ENCODE measurements at regions not wholly inside any gene's neighbourhood (a gene's known extent, or its start where the extent isn't known, plus 50 kb on each side); places are given as distances from the start of the nearest gene placed in this dataset.

GRCh38 chr9:29241320-29241719 lies 1668.0 kb upstream of the C9orf72 start:
- H3K36me3 ChIP-seq (ENCODE audit: control insufficient read depth in 1 of 2, insufficient read depth in 2 of 2, low read length in 2 of 2) = no peaks in the 10 kb centered on the region
- BruUV-seq (replicated peaks) = no TSS peak
- ChIA-PET RAD21 (ENCODE audit: low non-redundant PET in 1 of 2, low total read pairs in 2 of 2, uncharacterized antibody in 2 of 2, unreplicated experiment in 2 of 2) (no interaction called here), POLR2A (no interaction called here), CTCF (no interaction called here)
- no peaks in the 10 kb centered on the region for H3K27me3 ChIP-seq (ENCODE audit: insufficient read depth, low read length)
- intact Hi-C loops (cut with micrococcal nuclease) = no loop called here
- H3K79me2 ChIP-seq (ENCODE audit: insufficient read depth, low read length) = no peaks in the 10 kb centered on the region
- no peak for TF ChIP-seq SRF (IDR thresholded peaks at IDR 0.05; ENCODE audit: low read depth)
- no peak for TF ChIP-seq RAD21 (IDR thresholded peaks at IDR 0.05; ENCODE audit: low read depth)
- no peak for TF ChIP-seq ZBTB33 (IDR thresholded peaks at IDR 0.05; ENCODE audit: extremely low read depth, insufficient replicate concordance, low read length)
- no peak for TF ChIP-seq ELF1 (IDR thresholded peaks at IDR 0.05; ENCODE audit: borderline replicate concordance, low read depth)
- TF ChIP-seq ATF3 (IDR thresholded peaks at IDR 0.05) = no peak
- TF ChIP-seq POLR2A (IDR thresholded peaks at IDR 0.05; ENCODE audit: borderline replicate concordance, extremely low read depth, insufficient read depth, insufficient read length) = no peak
- no peak for TF ChIP-seq MAX (IDR thresholded peaks at IDR 0.05)
- TF ChIP-seq JUND (IDR thresholded peaks at IDR 0.05) = no peak
- TF ChIP-seq REST (IDR thresholded peaks at IDR 0.05; ENCODE audit: low read depth) = no peak
- no peak for TF ChIP-seq CBX3 (IDR thresholded peaks at IDR 0.05; ENCODE audit: low read depth)
- TF ChIP-seq EGR1 (IDR thresholded peaks at IDR 0.05; ENCODE audit: low read depth) = no peak
- no peak for TF ChIP-seq SP1 (IDR thresholded peaks at IDR 0.05; ENCODE audit: low read depth)
- no peak for TF ChIP-seq CEBPB (IDR thresholded peaks at IDR 0.05; ENCODE audit: low read depth)
- TF ChIP-seq EZH2 (IDR thresholded peaks at IDR 0.05) = no peak
- TF ChIP-seq POLR2AphosphoS5 (IDR thresholded peaks at IDR 0.05; ENCODE audit: low read depth, low read length) = no peak
- no peak for TF ChIP-seq CTCF (IDR thresholded peaks at IDR 0.05 in 2 of 3, conservative IDR thresholded peaks at IDR 0.05 in 1 of 3; ENCODE audit: borderline replicate concordance in 1 of 3, insufficient read depth in 1 of 3, low read depth in 2 of 3, low read length in 2 of 3)
- TF ChIP-seq TCF7L2 (IDR thresholded peaks at IDR 0.05; ENCODE audit: borderline replicate concordance, extremely low read depth, insufficient read depth, insufficient read length) = no peak
- H4K20me1 ChIP-seq (ENCODE audit: insufficient read depth) = no peaks in the 10 kb centered on the region
- H3K4me3 ChIP-seq (replicated peaks in 1 of 2; ENCODE audit: low read depth in 1 of 2, low read length in 2 of 2) = no peak overlapping the region
- H3K27ac ChIP-seq (ENCODE audit: low read depth, low read length) = no peak overlapping the region
- no peak overlapping the region for H2AFZ ChIP-seq (ENCODE audit: low read depth, low read length, poor library complexity, severe bottlenecking)
- H3K4me2 ChIP-seq (ENCODE audit: low read length) = no peak overlapping the region
- no peaks in the 10 kb centered on the region for H3K4me1 ChIP-seq (ENCODE audit: control insufficient read depth in 1 of 2, insufficient read depth in 2 of 2, low read length in 2 of 2)
- no peaks in the 10 kb centered on the region for H3K9me2 ChIP-seq (ENCODE audit: insufficient read depth)
- H3K9ac ChIP-seq (ENCODE audit: low read length) = no peak overlapping the region
- ATAC-seq = no peak
- H3K9me3 ChIP-seq (ENCODE audit: control insufficient read depth in 1 of 2, insufficient read depth in 1 of 2, low read depth in 1 of 2, low read length in 2 of 2) = no peaks in the 10 kb centered on the region
- DNase-seq (ENCODE audit: low read depth, low spot score) = no peak
